OCI-LY1 (cell line): ENCODE measurements at regions not wholly inside any gene's neighbourhood (a gene's known extent, or its start where the extent isn't known, plus 50 kb on each side); places are given as distances from the start of the nearest gene placed in this dataset.

Source experiments
- H2AFZ ChIP-seq: fragments of 200-600 bp; sonication (generic), shearing (Covaris generic); 2 replicates; pipeline ENCODE4 v1.6.0; 2014; ENCODE audit warnings: antibody characterized with exemption, mild to moderate bottlenecking, low read length
- H3F3A ChIP-seq: fragments of 200-600 bp; sonication (generic), shearing (Covaris generic); 2 replicates; pipeline ENCODE4 v1.6.0; 2014; ENCODE audit warnings: mild to moderate bottlenecking, antibody characterized with exemption, low read length, moderate library complexity; ENCODE audit not compliant: insufficient read depth
- H3K27ac ChIP-seq: fragments of 200-600 bp; sonication (generic); 2 replicates; pipeline ENCODE4 v1.5.1; 2014; ENCODE audit warnings: low read length, mixed run types, mild to moderate bottlenecking, low read depth; ENCODE audit not compliant: poor library complexity, severe bottlenecking
- H3K27me3 ChIP-seq: fragments of 200-600 bp; sonication (generic); 2 replicates; pipeline ENCODE4 v1.6.0; 2014; ENCODE audit warnings: antibody characterized with exemption, mild to moderate bottlenecking, low read length, moderate library complexity; ENCODE audit not compliant: insufficient read depth
- H3K36me3 ChIP-seq: fragments of 200-600 bp; sonication (generic); 2 replicates; pipeline ENCODE4 v1.6.1; 2014; ENCODE audit warnings: mild to moderate bottlenecking, antibody characterized with exemption, low read length, moderate library complexity, mixed read lengths; ENCODE audit not compliant: insufficient read depth
- H3K4me1 ChIP-seq: fragments of 200-600 bp; sonication (generic); 2 replicates; pipeline ENCODE4 v1.5.1; 2014; ENCODE audit warnings: mild to moderate bottlenecking, low read length, moderate library complexity; ENCODE audit not compliant: insufficient read depth, severe bottlenecking
- H3K4me2 ChIP-seq: fragments of 200-600 bp; sonication (generic), shearing (Covaris generic); 2 replicates; pipeline ENCODE4 v1.6.1; 2014; ENCODE audit warnings: low read length
- H3K4me3 ChIP-seq: fragments of 200-600 bp; sonication (generic); 2 replicates; pipeline ENCODE4 v1.5.1; 2014; ENCODE audit warnings: low read length, low read depth, mild to moderate bottlenecking, mixed read lengths; ENCODE audit not compliant: poor library complexity, severe bottlenecking
- H3K79me2 ChIP-seq: fragments of 200-600 bp; shearing (Covaris generic); 2 replicates; pipeline ENCODE4 v1.6.1; 2016; ENCODE audit warnings: mixed run types, low read length, mixed read lengths; ENCODE audit not compliant: insufficient read depth
- H3K9ac ChIP-seq: fragments of 200-600 bp; sonication (generic), shearing (Covaris generic); 2 replicates; pipeline ENCODE4 v1.6.1; 2014; ENCODE audit warnings: mild to moderate bottlenecking, low read length, mixed read lengths
- H3K9me2 ChIP-seq: fragments of 200-600 bp; sonication (generic), shearing (Covaris generic); 2 replicates; pipeline ENCODE4 v1.6.1; 2014; ENCODE audit warnings: low read depth, mild to moderate bottlenecking, low read length, mixed read lengths
- H3K9me3 ChIP-seq: fragments of 200-600 bp; shearing (Covaris generic); 2 replicates; pipeline ENCODE4 v1.6.1; 2014; ENCODE audit warnings: low read length, mixed read lengths
- H4K20me1 ChIP-seq: fragments of 200-600 bp; sonication (generic), shearing (Covaris generic); 2 replicates; pipeline ENCODE4 v1.6.0; 2016; ENCODE audit warnings: mild to moderate bottlenecking, low read length; ENCODE audit not compliant: insufficient read depth
- CTCF ChIP-seq: fragments of 200-600 bp; sonication (generic), shearing (Covaris generic); IDR thresholded peaks from 2 replicates; pipeline ENCODE4 v1.5.1; 2017; ENCODE audit warnings: mild to moderate bottlenecking, antibody characterized with exemption, low read length, moderate library complexity, mixed read lengths
- EZH2 ChIP-seq: fragments of 200-600 bp; sonication (generic), shearing (Covaris generic); IDR thresholded peaks from 2 replicates; pipeline ENCODE4 v1.8.0; 2017; ENCODE audit warnings: borderline replicate concordance, mixed run types, mild to moderate bottlenecking, antibody characterized with exemption, low read length, moderate library complexity, mixed read lengths

- no peaks in the 10 kb centered on the region for H3K27me3 ChIP-seq
- H4K20me1 ChIP-seq: no peaks in the 10 kb centered on the region
- H2AFZ ChIP-seq: no peak overlapping the region
- no peaks in the 10 kb centered on the region for H3F3A ChIP-seq
- TF ChIP-seq EZH2 (no peak), CTCF (no peak)
- no peak overlapping the region for H3K9ac ChIP-seq
- no peaks in the 10 kb centered on the region for H3K4me1 ChIP-seq
- no peak overlapping the region for H3K4me3 ChIP-seq
- no peak overlapping the region for H3K4me2 ChIP-seq
- H3K27ac ChIP-seq: no peak overlapping the region
- no peaks in the 10 kb centered on the region for H3K36me3 ChIP-seq
- no peaks in the 10 kb centered on the region for H3K9me2 ChIP-seq
- H3K9me3 ChIP-seq: no peaks in the 10 kb centered on the region
- H3K79me2 ChIP-seq: no peaks in the 10 kb centered on the region
Observed at GRCh38 chr9:3035579-3036332, 191.9 kb upstream of the PUM3 start.

- Histone ChIP-seq H3K79me2 (no peaks in the 10 kb centered on the region), H3K27me3 (no peaks in the 10 kb centered on the region), H3K9me3 (no peaks in the 10 kb centered on the region), H3F3A (no peaks in the 10 kb centered on the region), H4K20me1 (no peaks in the 10 kb centered on the region), H3K36me3 (no peaks in the 10 kb centered on the region), H3K27ac (no peak overlapping the region), H3K9ac (no peak overlapping the region), H3K4me1 (no peaks in the 10 kb centered on the region), H2AFZ (no peak overlapping the region), H3K9me2 (no peaks in the 10 kb centered on the region), H3K4me3 (no peak overlapping the region), H3K4me2 (no peak overlapping the region)
- TF ChIP-seq CTCF (no peak), EZH2 (no peak)
Observed at GRCh38 chr9:3032898-3033297, 189.0 kb upstream of the PUM3 start.

GRCh38 chr9:3028535-3028934 lies 184.6 kb upstream of the PUM3 start:
- no peak overlapping the region for H3K4me3 ChIP-seq
- H2AFZ ChIP-seq: no peak overlapping the region
- H3F3A ChIP-seq: no peaks in the 10 kb centered on the region
- H3K9me3 ChIP-seq: no peaks in the 10 kb centered on the region
- no peak overlapping the region for H3K27ac ChIP-seq
- no peaks in the 10 kb centered on the region for H3K79me2 ChIP-seq
- no peaks in the 10 kb centered on the region for H3K9me2 ChIP-seq
- TF ChIP-seq EZH2: no peak
- no peak for TF ChIP-seq CTCF
- no peaks in the 10 kb centered on the region for H4K20me1 ChIP-seq
- no peak overlapping the region for H3K9ac ChIP-seq
- no peaks in the 10 kb centered on the region for H3K4me1 ChIP-seq
- no peaks in the 10 kb centered on the region for H3K27me3 ChIP-seq
- no peak overlapping the region for H3K4me2 ChIP-seq
- no peaks in the 10 kb centered on the region for H3K36me3 ChIP-seq
